Liver (tissue), 8 donors: ENCODE measurements at regions not wholly inside any gene's neighbourhood (a gene's known extent, or its start where the extent isn't known, plus 50 kb on each side); places are given as distances from the start of the nearest gene placed in this dataset.

Experiments used
- DNase-seq: peaks from one replicate; pipeline ENCODE4 v3.0.0-alpha.2; 2017; ENCODE audit warnings: low spot score
- H3K27ac ChIP-seq, 2 donors: one replicate each; pipeline ENCODE4 v1.7.0; 2013; ENCODE audit warnings: inconsistent platforms in 2 of 2, low read length in 2 of 2, control low read depth in 1 of 2, low read depth in 1 of 2, mild to moderate bottlenecking in 1 of 2
- H3K27me3 ChIP-seq, 4 donors: one replicate each; pipeline versions ENCODE4 v1.6.1 to v1.7.0; 2013; ENCODE audit warnings: low read length in 3 of 4, inconsistent platforms in 1 of 4, mild to moderate bottlenecking in 1 of 4, moderate library complexity in 1 of 4; ENCODE audit not compliant: control insufficient read depth in 4 of 4, insufficient read depth in 4 of 4
- H3K36me3 ChIP-seq, 4 donors: one replicate each; pipeline versions ENCODE4 v1.6.1 to v1.7.0; 2013; ENCODE audit warnings: low read length in 3 of 4, mild to moderate bottlenecking in 3 of 4, low read depth in 1 of 4, moderate library complexity in 1 of 4; ENCODE audit not compliant: control insufficient read depth in 4 of 4, insufficient read depth in 3 of 4
- H3K4me1 ChIP-seq, 4 donors: one replicate each; pipeline versions ENCODE4 v1.6.1 to v1.7.0; 2013; ENCODE audit warnings: low read length in 3 of 4, mild to moderate bottlenecking in 3 of 4, moderate library complexity in 1 of 4; ENCODE audit not compliant: control insufficient read depth in 4 of 4, insufficient read depth in 4 of 4
- H3K4me3 ChIP-seq, 3 donors: one replicate each; pipeline versions ENCODE4 v1.6.1 to v1.7.0; 2013; ENCODE audit warnings: low read length in 3 of 3, control low read depth in 1 of 3, low read depth in 1 of 3, mild to moderate bottlenecking in 1 of 3
- H3K9ac ChIP-seq, 2 donors: one replicate each; pipeline ENCODE4 v1.7.0; 2013; ENCODE audit warnings: low read length in 2 of 2, mild to moderate bottlenecking in 2 of 2, moderate library complexity in 2 of 2, control low read depth in 1 of 2, low read depth in 1 of 2
- H3K9me3 ChIP-seq, 4 donors: one replicate each; pipeline versions ENCODE4 v1.6.1 to v1.7.0; 2013; ENCODE audit warnings: low read length in 3 of 4; ENCODE audit not compliant: control insufficient read depth in 4 of 4
- ATF3 ChIP-seq: IDR thresholded peaks from 2 replicates; pipeline ENCODE4 v1.6.1; 2016; ENCODE audit warnings: antibody characterized with exemption
- CTCF ChIP-seq: fragments of 150-350 bp; IDR thresholded peaks from 2 replicates; pipeline ENCODE4 v1.5.1; 2017; ENCODE audit warnings: improper control_type of control experiment, low read depth, low read length; ENCODE audit not compliant: missing input control
- EGR1 ChIP-seq, 2 donors: IDR thresholded peaks; 2 replicates each; pipeline ENCODE4 v1.6.1; 2016 to 2018; ENCODE audit warnings: antibody characterized with exemption in 2 of 2, low read depth in 2 of 2
- FOXA1 ChIP-seq: IDR thresholded peaks from 2 replicates; pipeline ENCODE4 v1.6.1; 2016; ENCODE audit warnings: antibody characterized with exemption
- GABPA ChIP-seq, 2 donors: IDR thresholded peaks in 1 of 2; conservative IDR thresholded peaks in 1 of 2; 2 replicates each; pipeline ENCODE4 v1.6.1; 2016; ENCODE audit warnings: antibody characterized with exemption in 2 of 2, mild to moderate bottlenecking in 1 of 2, moderate library complexity in 1 of 2
- HNF4A ChIP-seq, 2 donors: conservative IDR thresholded peaks; 2 replicates each; pipeline ENCODE4 v1.6.1; 2016; ENCODE audit warnings: antibody characterized with exemption in 2 of 2, mild to moderate bottlenecking in 2 of 2
- HNF4G ChIP-seq: IDR thresholded peaks from 2 replicates; pipeline ENCODE4 v1.6.1; 2016; ENCODE audit warnings: antibody characterized with exemption
- JUND ChIP-seq, 2 donors: IDR thresholded peaks; 2 replicates each; pipeline ENCODE4 v1.6.1; 2016; ENCODE audit warnings: antibody characterized with exemption in 2 of 2
- MAX ChIP-seq: IDR thresholded peaks from 2 replicates; pipeline ENCODE4 v1.6.1; 2016; ENCODE audit warnings: antibody characterized with exemption
- NR2F2 ChIP-seq: IDR thresholded peaks from 2 replicates; pipeline ENCODE4 v1.6.1; 2016; ENCODE audit warnings: antibody characterized with exemption
- RAD21 ChIP-seq, 2 donors: IDR thresholded peaks; 2 replicates each; pipeline ENCODE4 v1.6.1; 2016; ENCODE audit warnings: antibody characterized with exemption in 2 of 2, mild to moderate bottlenecking in 2 of 2
- REST ChIP-seq: IDR thresholded peaks from 2 replicates; pipeline ENCODE4 v1.6.1; 2016; ENCODE audit warnings: antibody characterized with exemption, mild to moderate bottlenecking
- RXRA ChIP-seq, 2 donors: IDR thresholded peaks; 2 replicates each; pipeline ENCODE4 v1.6.1; 2017 to 2018; ENCODE audit warnings: antibody characterized with exemption in 2 of 2, mild to moderate bottlenecking in 1 of 2
- SP1 ChIP-seq: IDR thresholded peaks from 2 replicates; pipeline ENCODE4 v1.6.1; 2018; ENCODE audit warnings: antibody characterized with exemption, mild to moderate bottlenecking
- TAF1 ChIP-seq: conservative IDR thresholded peaks from 2 replicates; pipeline ENCODE4 v1.6.1; 2016; ENCODE audit warnings: antibody characterized with exemption, mild to moderate bottlenecking
- YY1 ChIP-seq: IDR thresholded peaks from 2 replicates; pipeline ENCODE4 v1.6.1; 2016; ENCODE audit warnings: antibody characterized with exemption, mild to moderate bottlenecking
- ZBTB33 ChIP-seq: IDR thresholded peaks from 2 replicates; pipeline ENCODE4 v1.6.1; 2016; ENCODE audit warnings: antibody characterized with exemption
- WGBS: extraction: QIAGEN DNeasy Blood & Tissue Kit; methylation state at CpG from one replicate; pipeline ENCODE4 v1.1.7; 2013; 5-methylcytosine and 5-hydroxymethylcytosine counted together
- donor health status: healthy.
- donor health status: healthy.
- donor health status: healthy.
- donor health status: healthy.
- donor health status: healthy.

- H3K9me3 ChIP-seq = no peaks in the 10 kb centered on the region
- no peak for TF ChIP-seq ZBTB33
- no peak for TF ChIP-seq TAF1
- no peak for TF ChIP-seq CTCF
- TF ChIP-seq YY1 = no peak
- TF ChIP-seq FOXA1 = no peak
- no peak for TF ChIP-seq REST
- TF ChIP-seq HNF4A (conservative IDR thresholded peaks at IDR 0.05) = no peak
- H3K4me1 ChIP-seq = peaks cover 4 to 9% (median 6%) of the 10 kb centered on the region in 4 donors
- no peak overlapping the region for H3K9ac ChIP-seq
- H3K4me3 ChIP-seq = no peak overlapping the region
- DNase-seq = no peak
- H3K27me3 ChIP-seq = peaks cover 7 to 41% (median 24%) of the 10 kb centered on the region in 4 donors
- H3K27ac ChIP-seq = no peak overlapping the region
- WGBS = 54% methylated on average over 8 of the region's 8 CpGs
- no peaks in the 10 kb centered on the region for H3K36me3 ChIP-seq
These were observed 298.0 kb downstream of the TFAP2C start for GRCh38 chr20:56927127-56927526.

- H3K27ac ChIP-seq = no peak overlapping the region
- no peaks in the 10 kb centered on the region for H3K9me3 ChIP-seq
- peaks cover 6 to 36% (median 24%) of the 10 kb centered on the region in 4 donors for H3K27me3 ChIP-seq
- 7% methylated on average over 5 of the region's 5 CpGs for WGBS
- no peak for DNase-seq
- no peaks in the 10 kb centered on the region for H3K36me3 ChIP-seq
- peaks cover 4 to 9% (median 6%) of the 10 kb centered on the region in 4 donors for H3K4me1 ChIP-seq
- no peak overlapping the region for H3K4me3 ChIP-seq
- H3K9ac ChIP-seq = no peak overlapping the region
- TF ChIP-seq ZBTB33 = no peak
- TF ChIP-seq RXRA (IDR thresholded peaks at IDR 0.05) = no peak
- TF ChIP-seq HNF4G = no peak
- no peak for TF ChIP-seq NR2F2
- no peak for TF ChIP-seq HNF4A (conservative IDR thresholded peaks at IDR 0.05)
- TF ChIP-seq YY1 = no peak
- no peak for TF ChIP-seq RAD21 (IDR thresholded peaks at IDR 0.05)
- TF ChIP-seq GABPA (IDR thresholded peaks at IDR 0.05 in 1 of 2, conservative IDR thresholded peaks at IDR 0.05 in 1 of 2) = no peak
- TF ChIP-seq MAX = no peak
- TF ChIP-seq SP1 = no peak
- TF ChIP-seq FOXA1 = no peak
- no peak for TF ChIP-seq ATF3
- no peak for TF ChIP-seq CTCF
- TF ChIP-seq JUND (IDR thresholded peaks at IDR 0.05) = no peak
- no peak for TF ChIP-seq EGR1 (IDR thresholded peaks at IDR 0.05; ENCODE audit: low read depth in 2 of 2)
These were observed 298.9 kb downstream of the TFAP2C start for GRCh38 chr20:56928007-56928406.
